Memory B cell (primary cell): ENCODE measurements at regions not wholly inside any gene's neighbourhood (a gene's known extent, or its start where the extent isn't known, plus 50 kb on each side); places are given as distances from the start of the nearest gene placed in this dataset.

Experiments used
- ATAC-seq: fragments of 150-1000 bp; cut with Tn5 transposase; 2 replicates; pipeline ENCODE4 v1.10.0; 2021; ENCODE audit warnings: low read depth, mild to moderate bottlenecking, moderate library complexity
- DNase-seq, 2 donors: peaks; one replicate each; pipeline ENCODE4 v3.0.0; 2022; ENCODE audit warnings: low spot score in 2 of 2
- H3K27ac Mint-ChIP-seq: one replicate; pipeline ENCODE4 v1.8.0; 2022; ENCODE audit warnings: mild to moderate bottlenecking, moderate library complexity, mixed read lengths
- H3K27me3 Mint-ChIP-seq: one replicate; pipeline ENCODE4 v1.8.0; 2022; ENCODE audit warnings: mixed read lengths
- H3K36me3 Mint-ChIP-seq: one replicate; pipeline ENCODE4 v1.8.0; 2022; ENCODE audit warnings: mild to moderate bottlenecking, mixed read lengths
- H3K4me1 Mint-ChIP-seq: one replicate; pipeline ENCODE4 v1.8.0; 2022; ENCODE audit warnings: mixed read lengths
- H3K4me3 Mint-ChIP-seq: one replicate; pipeline ENCODE4 v1.8.0; 2022; ENCODE audit warnings: mild to moderate bottlenecking, moderate library complexity, mixed read lengths
- H3K9me3 Mint-ChIP-seq: one replicate; pipeline ENCODE4 v1.8.0; 2022; ENCODE audit warnings: mixed read lengths

DNA sequence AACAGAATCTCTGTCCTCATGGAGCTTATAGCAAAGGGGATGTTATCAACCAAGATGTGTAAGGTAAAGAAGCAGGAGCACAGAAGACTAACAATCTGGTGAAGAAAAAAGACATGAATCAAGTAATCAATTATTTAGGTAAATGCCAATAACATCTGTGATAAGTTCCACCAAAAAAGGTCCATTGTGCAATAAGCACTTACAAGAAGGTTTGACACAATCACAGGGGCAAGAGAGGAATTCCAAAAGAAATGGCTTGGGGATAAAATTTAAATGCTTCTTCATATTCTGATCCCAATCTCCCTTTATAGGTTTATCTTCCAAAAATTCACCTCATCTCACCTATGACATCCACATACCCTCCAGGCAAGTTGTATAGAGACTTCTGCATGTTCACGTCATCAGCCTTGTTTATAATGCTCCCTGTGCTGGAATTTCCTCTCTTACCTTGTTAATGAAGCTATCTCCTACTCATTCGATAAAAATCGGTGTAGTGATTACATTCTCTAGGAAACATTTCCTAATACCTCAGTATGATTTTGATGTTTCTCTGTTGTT, 53.6 kb upstream of the DPT start:
- Mint-ChIP-seq H3K4me3 (no peak overlapping the region), H3K9me3 (no peaks in the 10 kb centered on the region), H3K4me1 (no peaks in the 10 kb centered on the region), H3K36me3 (no peaks in the 10 kb centered on the region), H3K27ac (no peak overlapping the region), H3K27me3 (peaks cover 10% of the 10 kb centered on the region)
- no peak for DNase-seq
- no peak for ATAC-seq

- H3K27ac Mint-ChIP-seq: no peak overlapping the region
- H3K27me3 Mint-ChIP-seq: peaks cover 10% of the 10 kb centered on the region
- DNase-seq: no peak
- H3K36me3 Mint-ChIP-seq: no peaks in the 10 kb centered on the region
- H3K4me1 Mint-ChIP-seq: no peaks in the 10 kb centered on the region
- no peaks in the 10 kb centered on the region for H3K9me3 Mint-ChIP-seq
- ATAC-seq: no peak
- H3K4me3 Mint-ChIP-seq: no peak overlapping the region
Observed at GRCh38 chr1:168783458-168784210, 54.6 kb upstream of the DPT start.

- Mint-ChIP-seq H3K4me3 (no peak overlapping the region), H3K9me3 (no peaks in the 10 kb centered on the region), H3K4me1 (no peaks in the 10 kb centered on the region), H3K27me3 (peaks cover 7% of the 10 kb centered on the region), H3K36me3 (no peaks in the 10 kb centered on the region), H3K27ac (no peak overlapping the region)
- ATAC-seq: no peak
- no peak for DNase-seq
Observed at GRCh38 chr1:168786476-168787330, 57.7 kb upstream of the DPT start.

DNA sequence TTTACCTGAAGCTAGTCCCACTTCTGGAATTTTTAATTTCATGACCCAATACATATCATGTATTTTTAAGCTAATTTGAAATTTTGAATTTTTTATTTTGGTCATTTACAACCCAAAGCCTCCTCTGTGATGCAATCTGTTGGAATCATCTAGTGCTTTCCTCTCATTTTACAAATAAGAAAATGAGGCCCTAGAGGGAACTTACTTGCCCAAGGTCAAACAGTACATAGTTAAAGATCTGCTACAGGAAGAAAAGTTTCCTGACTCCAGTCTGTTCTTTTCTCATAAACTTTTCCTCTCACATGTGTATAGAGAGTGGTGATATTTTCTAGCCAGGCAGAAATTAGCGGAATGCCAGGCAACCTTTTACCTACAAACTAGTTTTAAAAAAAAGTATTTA, 59.3 kb upstream of the DPT start:
- Mint-ChIP-seq H3K4me3 (no peak overlapping the region), H3K27ac (no peak overlapping the region), H3K36me3 (no peaks in the 10 kb centered on the region), H3K9me3 (no peaks in the 10 kb centered on the region), H3K27me3 (peaks cover 8% of the 10 kb centered on the region), H3K4me1 (no peaks in the 10 kb centered on the region)
- no peak for DNase-seq
- ATAC-seq: no peak

DNA sequence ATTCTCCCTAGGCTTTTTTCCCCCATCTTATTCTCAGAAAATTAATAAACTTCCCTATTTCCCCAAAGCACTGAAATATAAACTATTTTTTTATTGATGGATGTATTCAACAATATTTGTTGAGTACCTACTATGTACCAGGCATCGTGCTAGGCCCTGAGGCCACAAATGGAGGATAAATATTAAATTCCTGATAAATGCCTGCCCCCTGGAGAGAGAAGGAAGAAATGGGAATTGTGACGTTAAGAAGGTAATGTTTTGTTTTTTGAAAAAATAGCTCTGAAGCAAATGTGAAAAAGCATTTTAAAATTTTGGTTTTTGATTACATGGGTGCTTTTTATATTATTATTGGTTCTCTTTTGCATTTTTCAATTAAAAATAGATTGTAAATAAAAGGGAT, 60.5 kb upstream of the DPT start:
- ATAC-seq: no peak
- Mint-ChIP-seq H3K27me3 (peaks cover 10% of the 10 kb centered on the region), H3K27ac (no peak overlapping the region)

DNA sequence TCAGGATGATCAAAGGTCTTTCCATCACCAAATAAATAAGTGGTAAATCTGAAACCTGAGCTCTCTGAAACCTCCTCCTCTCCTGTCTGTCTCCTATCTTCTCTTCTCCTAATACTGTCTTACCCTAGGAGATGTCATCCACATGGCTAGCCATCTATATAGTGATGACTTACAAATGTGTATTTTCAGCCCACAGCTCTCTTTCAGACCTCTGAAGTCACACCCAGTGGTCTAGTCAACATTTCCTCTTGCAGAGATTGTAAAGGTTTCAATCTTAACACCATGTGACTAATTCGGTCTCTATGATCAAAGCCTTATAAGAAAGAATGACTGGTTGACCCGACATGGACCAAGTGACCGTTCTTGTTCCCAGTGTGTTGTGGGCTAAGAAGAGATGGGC, 63.1 kb upstream of the DPT start:
- no peak for DNase-seq
- ATAC-seq: no peak
- Mint-ChIP-seq H3K4me3 (no peak overlapping the region), H3K27ac (no peak overlapping the region), H3K4me1 (no peaks in the 10 kb centered on the region), H3K9me3 (no peaks in the 10 kb centered on the region), H3K36me3 (no peaks in the 10 kb centered on the region), H3K27me3 (peaks cover 12% of the 10 kb centered on the region)

More for the DNA sequence above, 60.5 kb upstream of the DPT start:
- Mint-ChIP-seq H3K9me3 (no peaks in the 10 kb centered on the region), H3K4me1 (no peaks in the 10 kb centered on the region), H3K36me3 (no peaks in the 10 kb centered on the region), H3K4me3 (no peak overlapping the region)
- DNase-seq: no peak

GRCh38 chr1:168792592-168793125, 63.7 kb upstream of the DPT start:
- no peak overlapping the region for H3K27ac Mint-ChIP-seq
- H3K4me1 Mint-ChIP-seq: no peaks in the 10 kb centered on the region
- H3K36me3 Mint-ChIP-seq: no peaks in the 10 kb centered on the region
- no peaks in the 10 kb centered on the region for H3K9me3 Mint-ChIP-seq
- DNase-seq (no peak), ATAC-seq (no peak)
- H3K4me3 Mint-ChIP-seq: no peak overlapping the region
- peaks cover 12% of the 10 kb centered on the region for H3K27me3 Mint-ChIP-seq

DNA sequence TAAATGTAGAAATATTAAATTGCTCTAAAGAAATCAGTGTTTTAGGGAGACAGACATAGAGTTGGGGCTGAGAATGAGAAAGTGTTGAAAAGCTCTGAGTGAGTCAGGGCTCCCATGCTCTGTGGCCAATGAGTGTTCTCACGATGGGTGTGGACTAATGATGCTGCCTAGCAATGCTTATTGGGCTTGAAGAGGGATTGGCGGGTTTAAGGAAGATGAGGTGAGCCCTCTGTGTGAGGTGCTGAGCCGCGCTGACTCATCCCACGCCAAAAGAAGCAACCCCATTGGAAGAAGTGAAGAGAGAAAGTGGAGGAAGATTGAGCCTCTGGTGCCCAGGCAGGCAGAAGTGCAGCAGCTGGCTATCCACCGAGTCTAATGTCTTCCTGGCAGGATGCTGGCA, 65.1 kb upstream of the DPT start:
- ATAC-seq: no peak

DNA sequence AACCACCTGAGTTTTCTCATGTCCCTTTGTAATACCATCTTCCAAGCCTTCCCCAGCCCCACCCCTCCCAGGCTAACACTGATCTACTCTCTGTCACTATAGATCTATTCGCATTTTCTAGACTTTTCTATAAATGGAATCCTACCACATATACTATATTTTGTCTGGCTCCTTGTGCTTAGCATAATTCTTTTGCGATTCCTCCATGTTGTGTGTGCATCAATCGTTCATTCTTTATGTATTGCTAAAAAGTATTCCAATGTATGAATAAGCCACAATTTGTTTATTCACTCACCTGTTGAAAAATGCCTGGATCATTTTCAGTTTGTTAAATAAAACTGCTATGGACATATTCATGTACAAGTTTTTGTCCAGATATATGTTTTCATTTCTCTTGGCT, 66.7 kb upstream of the DPT start:
- peaks cover 14% of the 10 kb centered on the region for H3K27me3 Mint-ChIP-seq
- H3K27ac Mint-ChIP-seq: no peak overlapping the region
- DNase-seq (no peak), ATAC-seq (no peak)
- no peaks in the 10 kb centered on the region for H3K36me3 Mint-ChIP-seq
- no peaks in the 10 kb centered on the region for H3K4me1 Mint-ChIP-seq
- no peaks in the 10 kb centered on the region for H3K9me3 Mint-ChIP-seq
- H3K4me3 Mint-ChIP-seq: no peak overlapping the region

More for the DNA sequence above, 65.1 kb upstream of the DPT start:
- H3K4me1 Mint-ChIP-seq: no peaks in the 10 kb centered on the region
- H3K27me3 Mint-ChIP-seq: peaks cover 12% of the 10 kb centered on the region
- no peaks in the 10 kb centered on the region for H3K36me3 Mint-ChIP-seq
- H3K27ac Mint-ChIP-seq: no peak overlapping the region
- no peak for DNase-seq
- H3K9me3 Mint-ChIP-seq: no peaks in the 10 kb centered on the region
- H3K4me3 Mint-ChIP-seq: no peak overlapping the region

DNA sequence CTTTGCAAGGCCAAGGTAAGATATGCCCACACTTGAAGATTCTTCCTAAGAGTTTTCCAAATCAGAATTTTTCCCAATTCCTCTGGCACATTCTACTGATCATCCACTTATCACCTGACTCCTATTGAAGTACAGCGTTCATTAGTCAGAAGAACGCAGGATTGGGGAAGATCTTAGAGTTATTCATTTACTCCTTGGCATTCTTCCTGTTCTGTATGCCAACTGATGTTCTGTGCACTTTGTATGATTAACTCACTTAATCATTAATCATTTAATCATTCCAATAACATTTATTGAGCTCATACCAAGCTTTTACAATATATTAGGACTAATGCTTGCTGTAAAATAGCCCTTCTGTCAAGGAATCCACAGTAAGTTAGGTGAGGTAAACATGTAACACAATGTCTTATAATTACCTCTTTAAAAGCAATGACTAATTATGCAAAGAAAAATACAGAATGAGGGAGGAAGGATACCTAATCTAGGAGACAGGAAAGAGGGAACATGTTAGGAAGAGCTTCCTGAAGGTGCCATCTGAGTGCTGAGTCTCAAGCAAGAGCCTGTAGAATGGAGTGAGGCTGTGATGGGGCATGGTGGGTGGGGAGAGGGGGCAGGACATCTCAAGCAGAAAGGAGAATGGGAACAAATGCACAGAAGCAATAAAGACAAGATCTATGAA, 71.1 kb upstream of the DPT start:
- Mint-ChIP-seq H3K27ac (no peak overlapping the region), H3K4me3 (no peak overlapping the region), H3K36me3 (no peaks in the 10 kb centered on the region), H3K27me3 (peaks cover 7% of the 10 kb centered on the region), H3K4me1 (no peaks in the 10 kb centered on the region), H3K9me3 (no peaks in the 10 kb centered on the region)
- DNase-seq: no peak
- ATAC-seq: no peak

DNA sequence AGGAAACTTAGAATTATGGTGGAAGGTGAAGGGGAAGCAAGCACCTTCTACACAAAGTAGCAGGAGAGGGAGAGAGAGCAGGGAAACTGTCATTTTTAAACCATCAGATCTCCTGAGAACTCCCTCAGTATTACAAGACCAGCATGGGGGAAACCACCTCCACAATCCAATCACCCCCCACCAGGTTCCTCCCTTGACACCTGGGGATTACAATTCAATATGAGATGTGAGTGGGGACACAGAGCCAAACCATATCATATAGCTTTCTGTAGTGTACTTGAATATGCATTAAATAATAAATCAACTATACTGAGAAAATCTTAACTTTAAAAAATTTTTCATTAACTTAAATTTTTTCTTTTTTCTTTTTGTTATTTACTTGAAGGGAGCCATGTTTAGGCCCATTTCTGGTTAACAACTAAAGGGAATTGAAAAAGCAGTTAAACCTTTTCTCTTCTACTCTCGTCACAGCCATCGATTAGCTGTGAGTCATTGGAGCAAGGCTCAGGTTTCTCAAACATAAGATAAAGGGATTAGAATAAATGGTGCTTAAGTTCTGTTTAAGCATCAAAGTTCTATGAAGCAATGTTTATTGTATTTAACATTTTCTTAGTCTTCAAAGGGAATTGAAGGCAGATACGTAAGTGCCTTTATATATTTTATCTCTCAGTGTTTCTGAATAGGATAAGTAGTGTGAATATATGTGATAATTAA, 72.2 kb upstream of the DPT start:
- Mint-ChIP-seq H3K9me3 (no peaks in the 10 kb centered on the region), H3K4me3 (no peak overlapping the region), H3K27ac (no peak overlapping the region), H3K27me3 (peaks cover 7% of the 10 kb centered on the region), H3K36me3 (no peaks in the 10 kb centered on the region), H3K4me1 (no peaks in the 10 kb centered on the region)
- DNase-seq: no peak
- no peak for ATAC-seq

DNA sequence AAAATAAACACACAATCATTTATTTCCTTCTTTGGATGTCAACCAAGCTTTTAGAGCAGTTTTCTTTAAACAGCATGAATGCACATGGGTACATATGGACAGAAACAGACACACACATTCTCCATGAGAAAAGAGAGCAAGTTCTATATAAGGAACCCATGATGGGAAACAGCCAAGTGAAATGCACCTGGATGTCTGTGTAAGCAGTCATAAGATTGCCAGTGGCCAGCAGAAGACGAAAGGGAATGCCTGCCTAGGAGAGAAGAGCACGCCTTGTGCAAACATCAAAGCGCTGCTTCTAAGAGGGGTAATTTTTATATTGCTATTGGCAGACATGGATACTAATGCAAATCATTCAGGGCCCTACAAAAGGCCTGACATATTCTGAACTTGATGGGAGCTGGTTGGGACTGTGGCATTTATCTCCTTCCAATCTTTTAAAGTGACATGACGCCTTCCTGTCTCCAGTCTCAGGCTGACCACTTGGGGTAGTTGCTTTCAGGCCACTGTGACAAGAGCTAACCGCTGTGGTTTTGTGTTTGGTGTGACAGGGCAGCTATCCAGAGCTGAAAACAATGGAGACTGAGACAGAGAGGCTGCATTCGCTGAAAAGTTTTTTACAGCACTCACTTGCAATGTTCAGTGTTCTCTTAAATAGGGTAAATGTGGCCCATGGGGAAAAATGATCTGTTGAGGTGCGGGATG, 75.0 kb upstream of the DPT start:
- H3K4me3 Mint-ChIP-seq: no peak overlapping the region
- no peak overlapping the region for H3K27ac Mint-ChIP-seq
- DNase-seq: no peak
- H3K9me3 Mint-ChIP-seq: no peaks in the 10 kb centered on the region
- peaks cover 14% of the 10 kb centered on the region for H3K27me3 Mint-ChIP-seq
- H3K36me3 Mint-ChIP-seq: no peaks in the 10 kb centered on the region
- no peak for ATAC-seq
- no peaks in the 10 kb centered on the region for H3K4me1 Mint-ChIP-seq

GRCh38 chr1:168806952-168807351, 77.9 kb upstream of the DPT start:
- Mint-ChIP-seq H3K9me3 (no peaks in the 10 kb centered on the region), H3K27me3 (peaks cover 12% of the 10 kb centered on the region), H3K27ac (no peak overlapping the region), H3K4me3 (no peak overlapping the region), H3K36me3 (no peaks in the 10 kb centered on the region), H3K4me1 (no peaks in the 10 kb centered on the region)
- no peak for ATAC-seq
- no peak for DNase-seq
